Transverse colon (tissue), 4 donors: ENCODE measurements at regions not wholly inside any gene's neighbourhood (a gene's known extent, or its start where the extent isn't known, plus 50 kb on each side); places are given as distances from the start of the nearest gene placed in this dataset.

ENCODE experiments used
- CTCF ChIP-seq, 5 experiments: fragments of 200-600 bp in 3 of 5; fragments of 450-650 bp in 2 of 5; sonication (generic) in 3 of 5; IDR thresholded peaks; 1 replicate in 2 of 5; 2 replicates in 3 of 5; pipeline ENCODE4 v1.5.1; 2016 to 2017; ENCODE audit warnings: antibody characterized with exemption in 5 of 5, inconsistent platforms in 3 of 5, mild to moderate bottlenecking in 2 of 5, moderate library complexity in 1 of 5
- EP300 ChIP-seq: sonication (generic); formaldehyde crosslinking; IDR thresholded peaks from one replicate; pipeline ENCODE4 v1.6.1; 2017; ENCODE audit warnings: antibody characterized with exemption, low read depth
- POLR2A ChIP-seq: fragments of 450-650 bp; IDR thresholded peaks from one replicate; pipeline ENCODE4 v1.6.1; 2016; ENCODE audit warnings: antibody characterized with exemption, mild to moderate bottlenecking, moderate library complexity
- POLR2AphosphoS5 ChIP-seq, 3 donors: sonication (generic); formaldehyde crosslinking; IDR thresholded peaks; one replicate each; pipeline ENCODE4 v1.6.1; 2016; ENCODE audit warnings: antibody characterized with exemption in 3 of 3

- no peak for TF ChIP-seq CTCF (IDR thresholded peaks at IDR 0.05)
- TF ChIP-seq POLR2A: no peak
- no peak for TF ChIP-seq POLR2AphosphoS5 (IDR thresholded peaks at IDR 0.05)
- no peak for TF ChIP-seq EP300
Observed at GRCh38 chr9:117783828-117784227, 79.6 kb downstream of the TLR4 start.
